ENCODE measurements at regions not wholly inside any gene's neighbourhood (a gene's known extent, or its start where the extent isn't known, plus 50 kb on each side); places are given as distances from the start of the nearest gene placed in this dataset.

DNA sequence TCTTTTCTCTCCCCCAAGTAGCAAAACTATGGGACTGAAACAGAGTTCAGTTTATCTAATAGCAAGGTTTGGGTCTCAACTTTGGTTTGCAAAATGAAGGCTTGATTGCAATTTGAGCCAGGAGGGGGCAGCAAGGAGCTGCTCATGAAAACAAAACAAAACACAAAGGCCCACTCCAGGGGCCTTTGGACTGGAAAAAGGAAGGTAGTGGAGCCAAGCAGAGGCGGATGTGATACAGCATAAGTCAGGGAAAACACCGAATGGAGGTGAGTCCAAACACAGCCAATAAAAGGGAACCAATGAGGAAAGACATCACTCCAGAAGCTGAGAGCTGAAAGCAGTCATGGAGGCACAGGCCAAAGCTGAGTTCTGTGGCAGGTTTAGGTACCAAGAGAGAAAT, 799.7 kb upstream of the ACVR2A start:
- DNase-seq (ENCODE audit: low spot score), result no peak
- Histone ChIP-seq H3K27me3 (ENCODE audit: insufficient read depth, poor library complexity, severe bottlenecking) (no peaks in the 10 kb centered on the region), H3K4me3 (ENCODE audit: severe bottlenecking) (no peak overlapping the region), H3K4me1 (ENCODE audit: insufficient read depth, poor library complexity, severe bottlenecking) (no peaks in the 10 kb centered on the region), H3K9me3 (ENCODE audit: severe bottlenecking) (peaks cover 1% of the 10 kb centered on the region), H3K27ac (ENCODE audit: poor library complexity, severe bottlenecking) (no peak overlapping the region), H3K36me3 (ENCODE audit: low read depth) (no peaks in the 10 kb centered on the region)
- TF ChIP-seq, protein P1, sequence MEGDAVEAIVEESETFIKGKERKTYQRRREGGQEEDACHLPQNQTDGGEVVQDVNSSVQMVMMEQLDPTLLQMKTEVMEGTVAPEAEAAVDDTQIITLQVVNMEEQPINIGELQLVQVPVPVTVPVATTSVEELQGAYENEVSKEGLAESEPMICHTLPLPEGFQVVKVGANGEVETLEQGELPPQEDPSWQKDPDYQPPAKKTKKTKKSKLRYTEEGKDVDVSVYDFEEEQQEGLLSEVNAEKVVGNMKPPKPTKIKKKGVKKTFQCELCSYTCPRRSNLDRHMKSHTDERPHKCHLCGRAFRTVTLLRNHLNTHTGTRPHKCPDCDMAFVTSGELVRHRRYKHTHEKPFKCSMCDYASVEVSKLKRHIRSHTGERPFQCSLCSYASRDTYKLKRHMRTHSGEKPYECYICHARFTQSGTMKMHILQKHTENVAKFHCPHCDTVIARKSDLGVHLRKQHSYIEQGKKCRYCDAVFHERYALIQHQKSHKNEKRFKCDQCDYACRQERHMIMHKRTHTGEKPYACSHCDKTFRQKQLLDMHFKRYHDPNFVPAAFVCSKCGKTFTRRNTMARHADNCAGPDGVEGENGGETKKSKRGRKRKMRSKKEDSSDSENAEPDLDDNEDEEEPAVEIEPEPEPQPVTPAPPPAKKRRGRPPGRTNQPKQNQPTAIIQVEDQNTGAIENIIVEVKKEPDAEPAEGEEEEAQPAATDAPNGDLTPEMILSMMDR (IDR thresholded peaks at IDR 0.05; ENCODE audit: poor library complexity, severe bottlenecking), result peak; percentile 57
- ATAC-seq (ENCODE audit: low read depth), result no peak

DNA sequence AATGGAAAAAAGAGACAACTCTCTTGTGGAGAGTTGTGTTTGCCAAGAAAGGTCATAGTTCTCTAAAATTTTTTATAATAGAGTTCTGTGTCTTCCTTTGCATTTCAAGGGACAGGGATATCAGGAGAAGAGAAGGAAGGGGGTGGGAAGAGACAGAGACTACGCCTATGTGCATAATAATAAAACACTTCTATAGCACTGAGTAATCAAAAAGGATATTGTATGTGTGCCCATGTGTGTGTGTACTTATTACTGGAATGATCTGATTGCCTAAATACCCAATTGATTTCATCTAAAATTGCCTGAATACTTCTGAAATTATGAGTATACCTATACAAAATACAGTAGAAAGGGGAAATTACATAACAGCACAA, 803.7 kb upstream of the ACVR2A start:
- TF ChIP-seq, protein P1 (IDR thresholded peaks at IDR 0.05; ENCODE audit: poor library complexity, severe bottlenecking), result no peak
- Histone ChIP-seq H3K9me3 (ENCODE audit: severe bottlenecking) (no peaks in the 10 kb centered on the region), H3K4me1 (ENCODE audit: insufficient read depth, poor library complexity, severe bottlenecking) (no peaks in the 10 kb centered on the region), H3K27me3 (ENCODE audit: insufficient read depth, poor library complexity, severe bottlenecking) (no peaks in the 10 kb centered on the region), H3K27ac (ENCODE audit: poor library complexity, severe bottlenecking) (no peak overlapping the region), H3K4me3 (ENCODE audit: severe bottlenecking) (no peak overlapping the region), H3K36me3 (ENCODE audit: low read depth) (no peaks in the 10 kb centered on the region)
- DNase-seq (ENCODE audit: low spot score) (no peak), ATAC-seq (ENCODE audit: low read depth) (no peak)

- no peaks in the 10 kb centered on the region for H3K9me3 ChIP-seq (ENCODE audit: severe bottlenecking)
- no peaks in the 10 kb centered on the region for H3K36me3 ChIP-seq (ENCODE audit: low read depth)
- no peaks in the 10 kb centered on the region for H3K27me3 ChIP-seq (ENCODE audit: insufficient read depth, poor library complexity, severe bottlenecking)
- no peak overlapping the region for H3K27ac ChIP-seq (ENCODE audit: poor library complexity, severe bottlenecking)
- no peaks in the 10 kb centered on the region for H3K4me1 ChIP-seq (ENCODE audit: insufficient read depth, poor library complexity, severe bottlenecking)
- no peak overlapping the region for H3K4me3 ChIP-seq (ENCODE audit: severe bottlenecking)
- DNase-seq (ENCODE audit: low spot score), result no peak
- TF ChIP-seq, protein P1 (IDR thresholded peaks at IDR 0.05; ENCODE audit: poor library complexity, severe bottlenecking), result no peak
- no peak for ATAC-seq (ENCODE audit: low read depth)
Observed at GRCh38 chr2:147040298-147041120, 804.3 kb upstream of the ACVR2A start.

GRCh38 chr2:147037048-147037447, 807.8 kb upstream of the ACVR2A start:
- no peak overlapping the region for H3K27ac ChIP-seq (ENCODE audit: poor library complexity, severe bottlenecking)
- TF ChIP-seq, protein P1 (IDR thresholded peaks at IDR 0.05; ENCODE audit: poor library complexity, severe bottlenecking), result no peak
- H3K36me3 ChIP-seq (ENCODE audit: low read depth), result no peaks in the 10 kb centered on the region
- H3K4me1 ChIP-seq (ENCODE audit: insufficient read depth, poor library complexity, severe bottlenecking), result no peaks in the 10 kb centered on the region
- no peaks in the 10 kb centered on the region for H3K9me3 ChIP-seq (ENCODE audit: severe bottlenecking)
- H3K27me3 ChIP-seq (ENCODE audit: insufficient read depth, poor library complexity, severe bottlenecking), result no peaks in the 10 kb centered on the region
- no peak for DNase-seq (ENCODE audit: low spot score)
- no peak overlapping the region for H3K4me3 ChIP-seq (ENCODE audit: severe bottlenecking)
- ATAC-seq (ENCODE audit: low read depth), result no peak

- H3K27ac ChIP-seq (ENCODE audit: poor library complexity, severe bottlenecking), result no peak overlapping the region
- ATAC-seq (ENCODE audit: low read depth), result no peak
- no peaks in the 10 kb centered on the region for H3K36me3 ChIP-seq (ENCODE audit: low read depth)
- no peak overlapping the region for H3K4me3 ChIP-seq (ENCODE audit: severe bottlenecking)
- TF ChIP-seq, protein P1 (IDR thresholded peaks at IDR 0.05; ENCODE audit: poor library complexity, severe bottlenecking), result no peak
- DNase-seq (ENCODE audit: low spot score), result no peak
- no peaks in the 10 kb centered on the region for H3K9me3 ChIP-seq (ENCODE audit: severe bottlenecking)
- H3K4me1 ChIP-seq (ENCODE audit: insufficient read depth, poor library complexity, severe bottlenecking), result peaks cover 9% of the 10 kb centered on the region
- no peaks in the 10 kb centered on the region for H3K27me3 ChIP-seq (ENCODE audit: insufficient read depth, poor library complexity, severe bottlenecking)
Observed at GRCh38 chr2:147033044-147033443, 811.8 kb upstream of the ACVR2A start.

Data from RWPE2 (cell line).